Lower leg skin (tissue), 4 donors: ENCODE measurements at regions not wholly inside any gene's neighbourhood (a gene's known extent, or its start where the extent isn't known, plus 50 kb on each side); places are given as distances from the start of the nearest gene placed in this dataset.
A peak's percentile ranks its signal among the peaks of the same experiment; 100 is the strongest.

Experiments
- DNase-seq, 2 donors: peaks; one replicate each; pipeline ENCODE4 v3.0.0-alpha.2; 2019; ENCODE audit warnings: low spot score in 2 of 2
- H3K4me3 ChIP-seq: fragments of 200-600 bp; sonication (generic); 2 replicates; pipeline ENCODE4 v1.5.1; 2017; ENCODE audit warnings: mild to moderate bottlenecking, low read depth; ENCODE audit not compliant: poor library complexity, severe bottlenecking
- POLR2A ChIP-seq, 2 donors: fragments of 450-650 bp; IDR thresholded peaks; one replicate each; pipeline ENCODE4 v1.6.1; 2016 to 2017; ENCODE audit warnings: antibody characterized with exemption in 2 of 2, mild to moderate bottlenecking in 1 of 2, moderate library complexity in 1 of 2
- WGBS, 2 donors: methylation state at CpG; one replicate each; pipeline ENCODE4 v1.1.5; 2018; 5-methylcytosine and 5-hydroxymethylcytosine counted together
- intact Hi-C: fragments of 100-400 bp; cut with DNase I; formaldehyde crosslinking; loops from one replicate; pipeline ENCODE4 v1.15.0; 2023; ENCODE audit warnings: low total_unique reads
- TF ChIP-seq, protein P1 (sequence below), 3 donors: fragments of 450-650 bp; IDR thresholded peaks; one replicate each; pipeline ENCODE4 v1.5.1; 2016; ENCODE audit warnings: antibody characterized with exemption in 3 of 3, mild to moderate bottlenecking in 3 of 3, moderate library complexity in 2 of 3

DNA sequence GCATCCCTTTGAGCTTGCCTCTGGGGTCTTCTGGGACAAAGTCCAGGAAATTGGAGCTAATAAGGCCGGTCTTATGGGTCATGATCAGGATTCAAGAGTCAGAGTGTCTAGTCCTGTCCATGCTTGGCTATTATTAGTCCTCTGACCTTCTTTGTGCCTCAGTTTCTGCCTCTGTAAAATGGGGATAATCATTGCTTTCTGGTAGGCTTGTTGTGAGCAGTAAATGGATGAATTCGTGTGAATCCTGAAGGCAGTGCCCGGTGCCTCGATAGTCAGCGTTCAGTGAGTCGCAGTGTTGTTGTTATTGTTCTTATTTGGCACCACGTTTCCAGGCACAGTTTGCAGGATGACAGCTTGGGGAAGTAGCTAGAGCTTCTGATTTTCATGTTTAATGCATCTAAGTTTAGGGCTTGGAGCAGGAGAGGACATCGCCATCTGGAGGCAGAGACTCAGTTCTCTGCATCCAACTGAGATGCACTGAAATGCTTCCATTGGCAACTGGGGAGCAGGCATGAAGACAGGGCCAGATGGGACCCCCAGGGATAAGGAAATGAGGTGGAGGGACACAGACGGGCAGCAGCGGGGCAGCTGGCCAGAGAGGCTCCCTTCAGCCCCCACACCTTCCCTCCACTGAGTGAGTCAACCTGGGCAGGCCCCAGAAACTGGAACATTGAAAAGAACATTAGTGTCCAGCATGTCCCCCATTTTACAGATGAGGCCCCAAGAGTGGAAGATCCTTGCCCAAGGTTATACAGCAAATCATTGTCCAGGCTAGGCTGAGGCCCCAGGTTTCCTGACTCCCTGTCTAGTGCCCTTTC lies 160.3 kb downstream of the PTPRU start:
- intact Hi-C loops, result no loop called here
- H3K4me3 ChIP-seq, result no peak overlapping the region
- TF ChIP-seq, protein P1, sequence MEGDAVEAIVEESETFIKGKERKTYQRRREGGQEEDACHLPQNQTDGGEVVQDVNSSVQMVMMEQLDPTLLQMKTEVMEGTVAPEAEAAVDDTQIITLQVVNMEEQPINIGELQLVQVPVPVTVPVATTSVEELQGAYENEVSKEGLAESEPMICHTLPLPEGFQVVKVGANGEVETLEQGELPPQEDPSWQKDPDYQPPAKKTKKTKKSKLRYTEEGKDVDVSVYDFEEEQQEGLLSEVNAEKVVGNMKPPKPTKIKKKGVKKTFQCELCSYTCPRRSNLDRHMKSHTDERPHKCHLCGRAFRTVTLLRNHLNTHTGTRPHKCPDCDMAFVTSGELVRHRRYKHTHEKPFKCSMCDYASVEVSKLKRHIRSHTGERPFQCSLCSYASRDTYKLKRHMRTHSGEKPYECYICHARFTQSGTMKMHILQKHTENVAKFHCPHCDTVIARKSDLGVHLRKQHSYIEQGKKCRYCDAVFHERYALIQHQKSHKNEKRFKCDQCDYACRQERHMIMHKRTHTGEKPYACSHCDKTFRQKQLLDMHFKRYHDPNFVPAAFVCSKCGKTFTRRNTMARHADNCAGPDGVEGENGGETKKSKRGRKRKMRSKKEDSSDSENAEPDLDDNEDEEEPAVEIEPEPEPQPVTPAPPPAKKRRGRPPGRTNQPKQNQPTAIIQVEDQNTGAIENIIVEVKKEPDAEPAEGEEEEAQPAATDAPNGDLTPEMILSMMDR (IDR thresholded peaks at IDR 0.05), result no peak
- TF ChIP-seq POLR2A (IDR thresholded peaks at IDR 0.05), result no peak
- peak in 1 of 2 donors; percentile 61 for DNase-seq
- WGBS, 2 donors, result 69 to 77% methylated on average over 10 of the region's 10 CpGs

GRCh38 chr1:29395736-29396437 lies 159.6 kb downstream of the PTPRU start:
- intact Hi-C loops, result loop anchor here (2.0 kb wide), 1 partner anchor 1011 kb away; no protein-coding TSS in a partner anchor
- WGBS, 2 donors, result 60 to 66% methylated on average over 5 of the region's 5 CpGs
- DNase-seq, result peak in 1 of 2 donors; percentile 78
- no peak for TF ChIP-seq POLR2A (IDR thresholded peaks at IDR 0.05)
- TF ChIP-seq, protein P1 (IDR thresholded peaks at IDR 0.05), result no peak
- no peak overlapping the region for H3K4me3 ChIP-seq

- intact Hi-C loops, result loop anchor here (2.0 kb wide), 1 partner anchor 1012 kb away; no protein-coding TSS in a partner anchor
- DNase-seq, result peak in 1 of 2 donors; percentile 76
- no peak overlapping the region for H3K4me3 ChIP-seq
- TF ChIP-seq, protein P1 (IDR thresholded peaks at IDR 0.05), result no peak
- TF ChIP-seq POLR2A (IDR thresholded peaks at IDR 0.05), result no peak
- WGBS, 2 donors, result 69 to 72% methylated on average over 8 to 9 of the region's 9 CpGs
Measured at GRCh38 chr1:29394521-29395225, 158.4 kb downstream of the PTPRU start.

DNA sequence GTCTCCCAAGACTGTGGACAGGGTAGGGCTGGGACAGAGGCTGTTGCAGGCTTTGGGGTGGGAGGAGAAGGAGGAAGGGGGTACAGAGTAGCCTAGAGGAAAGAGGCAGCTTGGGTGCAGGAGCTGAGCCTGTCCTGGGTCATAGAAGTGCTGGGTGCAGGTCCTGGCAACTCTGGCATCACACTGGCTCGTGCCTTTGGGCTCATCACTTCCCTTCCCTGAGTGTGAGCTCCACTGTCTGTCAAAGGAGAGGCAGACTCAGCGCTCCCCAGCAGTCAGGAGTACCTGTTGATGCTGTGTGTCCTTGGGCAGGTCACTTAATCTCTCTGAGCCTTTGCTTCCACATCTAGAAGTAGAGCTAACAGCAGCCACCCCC lies 157.1 kb downstream of the PTPRU start:
- 65 to 67% methylated on average over 2 of the region's 2 CpGs for WGBS, 2 donors
- DNase-seq, result no peak
- intact Hi-C loops, result no loop called here
- H3K4me3 ChIP-seq, result no peak overlapping the region
- TF ChIP-seq POLR2A (IDR thresholded peaks at IDR 0.05), result no peak

DNA sequence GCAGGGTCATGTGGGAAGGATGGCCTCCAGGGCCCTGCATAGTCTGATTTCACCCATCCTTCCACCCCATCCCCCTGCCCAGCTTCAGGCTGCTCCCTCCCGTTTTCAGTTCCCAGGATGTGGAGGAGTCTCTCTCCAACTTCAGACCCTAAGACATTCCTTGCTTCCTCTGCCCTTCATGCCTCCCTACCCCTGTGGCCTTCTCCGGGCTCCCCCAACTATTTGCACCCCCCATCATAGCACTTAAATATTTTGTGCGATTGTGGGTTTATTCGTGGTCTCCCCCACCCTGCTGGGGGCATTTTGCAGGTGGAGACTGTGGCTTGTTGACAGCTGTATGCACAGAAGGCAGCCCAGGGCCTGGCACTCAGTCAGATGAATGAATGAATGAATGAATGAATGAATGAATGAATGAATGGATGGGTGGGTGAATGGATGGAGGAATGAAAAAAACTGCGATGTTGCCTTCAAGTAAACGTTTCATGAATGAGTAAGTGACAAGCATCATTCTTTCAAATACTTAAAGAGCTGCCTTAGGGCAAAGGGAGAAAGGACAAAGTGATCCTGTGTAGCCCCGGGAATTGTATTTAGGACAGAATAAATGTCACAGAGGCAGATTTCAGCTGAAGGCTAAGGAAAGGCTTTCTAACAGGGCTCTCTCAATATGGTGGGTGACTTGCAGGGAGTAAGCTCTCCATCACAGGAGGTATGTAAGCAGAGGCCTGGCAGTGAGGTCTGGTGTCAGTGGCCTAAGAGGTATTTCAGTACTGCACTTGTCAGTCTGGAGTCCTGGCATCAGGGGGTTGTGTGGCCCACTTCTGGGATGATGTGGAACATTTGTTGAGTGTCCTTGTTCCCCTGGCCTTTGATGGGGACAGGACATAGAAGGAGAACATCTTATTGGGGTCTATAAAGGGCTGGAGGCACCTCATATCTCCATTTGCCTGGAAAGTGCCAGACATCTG lies 156.4 kb downstream of the PTPRU start:
- 58 to 64% methylated on average over 7 of the region's 7 CpGs for WGBS, 2 donors
- no peak for TF ChIP-seq POLR2A (IDR thresholded peaks at IDR 0.05)
- TF ChIP-seq, protein P1 (IDR thresholded peaks at IDR 0.05), result no peak
- intact Hi-C loops, result no loop called here
- peak in 1 of 2 donors; percentile 60 for DNase-seq
- H3K4me3 ChIP-seq, result no peak overlapping the region
